ENCODE measurements at regions not wholly inside any gene's neighbourhood (a gene's known extent, or its start where the extent isn't known, plus 50 kb on each side); places are given as distances from the start of the nearest gene placed in this dataset.
"Not testable (repeated sequence)": the region's sequence is repeated elsewhere in the genome, so short reads cannot be mapped to it uniquely, and the experiment has no call there.

GRCh38 chr5:1959231-1959630, 76.5 kb upstream of the IRX4 start:
- no peaks in the 10 kb centered on the region for H3K27me3 ChIP-seq (ENCODE audit: insufficient read depth, low read length)
- Mint-ChIP-seq H3K36me3 (ENCODE audit: low read depth, unreplicated experiment) (no peaks in the 10 kb centered on the region), H3K9me3 (ENCODE audit: unreplicated experiment) (peaks cover 6% of the 10 kb centered on the region), H3K27me3 (ENCODE audit: low read depth, unreplicated experiment) (peaks cover 46% of the 10 kb centered on the region), H3K4me1 (ENCODE audit: low read depth, unreplicated experiment) (no peaks in the 10 kb centered on the region), H3K4me3 (ENCODE audit: unreplicated experiment) (no peak overlapping the region), H3K27ac (ENCODE audit: unreplicated experiment) (no peak overlapping the region)
- no peaks in the 10 kb centered on the region for H3K36me3 ChIP-seq (ENCODE audit: insufficient read depth, low read length)
- no peaks in the 10 kb centered on the region for H4K20me1 ChIP-seq (ENCODE audit: insufficient read depth, low read length)
- no peak overlapping the region for H3K4me3 ChIP-seq (ENCODE audit: insufficient read depth, low read depth, low read length)
- no peak overlapping the region for H3K4me2 ChIP-seq (ENCODE audit: low read length)
- no peak overlapping the region for H3K9ac ChIP-seq (ENCODE audit: low read length)
- H3K9me3 ChIP-seq (ENCODE audit: insufficient read depth, low read depth, low read length): peaks cover 10% of the 10 kb centered on the region
- no peak for DNase-seq (ENCODE audit: low read depth)
- H2AFZ ChIP-seq (ENCODE audit: low read depth, low read length): no peak overlapping the region
- no peaks in the 10 kb centered on the region for H3K79me2 ChIP-seq (ENCODE audit: insufficient read depth, low read length)
- TF ChIP-seq EZH2 (IDR thresholded peaks at IDR 0.05; ENCODE audit: insufficient read depth, low read length): no peak
- no peak for TF ChIP-seq CTCF (IDR thresholded peaks at IDR 0.05; ENCODE audit: insufficient read depth, low read depth, low read length)
- no peaks in the 10 kb centered on the region for H3K4me1 ChIP-seq (ENCODE audit: insufficient read depth, low read length)
- no peak for FAIRE-seq
- H3K27ac ChIP-seq (ENCODE audit: low read depth, low read length): no peak overlapping the region

GRCh38 chr5:1958211-1959010, 75.7 kb upstream of the IRX4 start:
- Histone ChIP-seq H3K36me3 (ENCODE audit: insufficient read depth, low read length) (no peaks in the 10 kb centered on the region), H3K9me3 (ENCODE audit: insufficient read depth, low read depth, low read length) (peaks cover 10% of the 10 kb centered on the region), H3K4me3 (ENCODE audit: insufficient read depth, low read depth, low read length) (no peak overlapping the region), H3K4me2 (ENCODE audit: low read length) (no peak overlapping the region), H4K20me1 (ENCODE audit: insufficient read depth, low read length) (no peaks in the 10 kb centered on the region), H2AFZ (ENCODE audit: low read depth, low read length) (no peak overlapping the region), H3K27me3 (ENCODE audit: insufficient read depth, low read length) (no peaks in the 10 kb centered on the region), H3K79me2 (ENCODE audit: insufficient read depth, low read length) (no peaks in the 10 kb centered on the region), H3K27ac (ENCODE audit: low read depth, low read length) (no peak overlapping the region), H3K9ac (ENCODE audit: low read length) (no peak overlapping the region), H3K4me1 (ENCODE audit: insufficient read depth, low read length) (no peaks in the 10 kb centered on the region)
- Mint-ChIP-seq H3K9me3 (ENCODE audit: unreplicated experiment) (peaks cover 6% of the 10 kb centered on the region), H3K27ac (ENCODE audit: unreplicated experiment) (no peak overlapping the region), H3K4me1 (ENCODE audit: low read depth, unreplicated experiment) (no peaks in the 10 kb centered on the region), H3K4me3 (ENCODE audit: unreplicated experiment) (no peak overlapping the region), H3K27me3 (ENCODE audit: low read depth, unreplicated experiment) (peaks cover 42% of the 10 kb centered on the region), H3K36me3 (ENCODE audit: low read depth, unreplicated experiment) (no peaks in the 10 kb centered on the region)
- DNase-seq (ENCODE audit: low read depth) (no peak), FAIRE-seq (no peak)
- TF ChIP-seq EZH2 (IDR thresholded peaks at IDR 0.05; ENCODE audit: insufficient read depth, low read length) (no peak), CTCF (IDR thresholded peaks at IDR 0.05; ENCODE audit: insufficient read depth, low read depth, low read length) (no peak)

- H3K27ac Mint-ChIP-seq (ENCODE audit: unreplicated experiment): no peak overlapping the region
- no peak overlapping the region for H3K4me2 ChIP-seq (ENCODE audit: low read length)
- TF ChIP-seq CTCF (IDR thresholded peaks at IDR 0.05; ENCODE audit: insufficient read depth, low read depth, low read length) (no peak), EZH2 (IDR thresholded peaks at IDR 0.05; ENCODE audit: insufficient read depth, low read length) (no peak)
- no peak overlapping the region for H2AFZ ChIP-seq (ENCODE audit: low read depth, low read length)
- FAIRE-seq: no peak
- peaks cover 10% of the 10 kb centered on the region for H3K9me3 ChIP-seq (ENCODE audit: insufficient read depth, low read depth, low read length)
- no peaks in the 10 kb centered on the region for H3K36me3 ChIP-seq (ENCODE audit: insufficient read depth, low read length)
- no peaks in the 10 kb centered on the region for H3K27me3 ChIP-seq (ENCODE audit: insufficient read depth, low read length)
- H3K27me3 Mint-ChIP-seq (ENCODE audit: low read depth, unreplicated experiment): peaks cover 36% of the 10 kb centered on the region
- no peak overlapping the region for H3K9ac ChIP-seq (ENCODE audit: low read length)
- H4K20me1 ChIP-seq (ENCODE audit: insufficient read depth, low read length): no peaks in the 10 kb centered on the region
- no peaks in the 10 kb centered on the region for H3K36me3 Mint-ChIP-seq (ENCODE audit: low read depth, unreplicated experiment)
- no peaks in the 10 kb centered on the region for H3K4me1 ChIP-seq (ENCODE audit: insufficient read depth, low read length)
- DNase-seq (ENCODE audit: low read depth): no peak
- H3K4me1 Mint-ChIP-seq (ENCODE audit: low read depth, unreplicated experiment): no peaks in the 10 kb centered on the region
- no peak overlapping the region for H3K4me3 Mint-ChIP-seq (ENCODE audit: unreplicated experiment)
- no peak overlapping the region for H3K27ac ChIP-seq (ENCODE audit: low read depth, low read length)
- H3K9me3 Mint-ChIP-seq (ENCODE audit: unreplicated experiment): peaks cover 8% of the 10 kb centered on the region
- H3K4me3 ChIP-seq (ENCODE audit: insufficient read depth, low read depth, low read length): no peak overlapping the region
- H3K79me2 ChIP-seq (ENCODE audit: insufficient read depth, low read length): no peaks in the 10 kb centered on the region
Measured at GRCh38 chr5:1955586-1955985, 72.9 kb upstream of the IRX4 start.

- not testable (repeated sequence) for H3K9me3 Mint-ChIP-seq (ENCODE audit: unreplicated experiment); H3K4me1 Mint-ChIP-seq (ENCODE audit: low read depth, unreplicated experiment); H2AFZ ChIP-seq (ENCODE audit: low read depth, low read length); H3K27me3 ChIP-seq (ENCODE audit: insufficient read depth, low read length); H3K4me3 ChIP-seq (ENCODE audit: insufficient read depth, low read depth, low read length); H3K4me1 ChIP-seq (ENCODE audit: insufficient read depth, low read length); DNase-seq (ENCODE audit: low read depth); H3K27ac Mint-ChIP-seq (ENCODE audit: unreplicated experiment); FAIRE-seq; H3K9me3 ChIP-seq (ENCODE audit: insufficient read depth, low read depth, low read length); H3K4me2 ChIP-seq (ENCODE audit: low read length); H3K36me3 ChIP-seq (ENCODE audit: insufficient read depth, low read length); H3K27ac ChIP-seq (ENCODE audit: low read depth, low read length); H3K4me3 Mint-ChIP-seq (ENCODE audit: unreplicated experiment); H3K9ac ChIP-seq (ENCODE audit: low read length); H3K36me3 Mint-ChIP-seq (ENCODE audit: low read depth, unreplicated experiment); H3K79me2 ChIP-seq (ENCODE audit: insufficient read depth, low read length); H4K20me1 ChIP-seq (ENCODE audit: insufficient read depth, low read length)
- peaks cover 29% of the 10 kb centered on the region for H3K27me3 Mint-ChIP-seq (ENCODE audit: low read depth, unreplicated experiment)
Measured at GRCh38 chr5:1953710-1954109, 71.0 kb upstream of the IRX4 start.

All from astrocyte (in vitro differentiated cells and primary cell).